LNCAP (cell line): ENCODE measurements at regions not wholly inside any gene's neighbourhood (a gene's known extent, or its start where the extent isn't known, plus 50 kb on each side); places are given as distances from the start of the nearest gene placed in this dataset.

ENCODE experiments used
- CTCF ChIP-seq: fragments of 450-650 bp; IDR thresholded peaks from 2 replicates; pipeline ENCODE4 v1.5.1; 2017; ENCODE audit warnings: mild to moderate bottlenecking

DNA sequence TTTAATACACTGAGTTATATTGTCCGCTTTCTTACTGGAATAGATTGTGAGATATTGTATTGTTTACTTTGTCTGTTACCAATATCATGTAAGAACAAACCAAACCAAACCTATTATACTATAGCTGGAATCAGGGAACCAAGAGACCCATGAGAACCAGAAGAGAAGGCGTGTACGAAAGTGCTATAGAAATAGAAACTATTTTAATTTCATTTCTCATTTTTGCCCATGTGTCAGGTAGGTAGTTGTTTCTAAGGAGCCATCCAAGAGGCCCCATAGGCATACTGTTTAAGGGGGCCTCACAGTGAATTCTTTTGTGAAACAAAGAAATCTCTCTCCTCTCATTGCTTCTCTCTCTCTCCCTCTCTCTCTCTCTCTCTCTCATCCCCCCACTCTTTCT is 363.6 kb downstream of the RNF144A start:
- no peak for TF ChIP-seq CTCF

GRCh38 chr2:7281231-7282201 is 364.3 kb downstream of the RNF144A start:
- TF ChIP-seq CTCF, result no peak

DNA sequence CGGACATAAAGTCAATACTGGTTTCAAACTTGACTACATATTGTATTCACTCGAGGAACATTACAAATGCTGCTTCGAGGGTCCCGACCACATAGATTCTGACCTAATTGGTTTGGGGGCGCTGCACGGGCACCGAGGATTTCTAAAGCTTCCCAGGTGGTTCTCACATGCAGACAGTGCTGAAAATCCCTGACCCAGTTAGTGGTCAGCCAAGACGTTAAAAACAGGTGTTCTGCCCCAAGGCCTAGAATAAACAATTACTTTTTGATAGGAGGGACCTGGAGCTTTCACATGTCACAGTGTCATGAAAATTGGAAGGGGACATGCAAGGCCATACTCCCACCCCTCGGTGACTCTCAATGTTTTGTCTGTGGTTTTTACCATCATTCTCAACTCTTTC is 368.9 kb downstream of the RNF144A start:
- no peak for TF ChIP-seq CTCF

- no peak for TF ChIP-seq CTCF
These were observed 371.3 kb downstream of the RNF144A start for GRCh38 chr2:7288484-7288883.

GRCh38 chr2:7289697-7290096 is 372.5 kb downstream of the RNF144A start:
- no peak for TF ChIP-seq CTCF

- TF ChIP-seq CTCF, result no peak
These were observed 375.0 kb downstream of the RNF144A start for GRCh38 chr2:7292154-7292691.

DNA sequence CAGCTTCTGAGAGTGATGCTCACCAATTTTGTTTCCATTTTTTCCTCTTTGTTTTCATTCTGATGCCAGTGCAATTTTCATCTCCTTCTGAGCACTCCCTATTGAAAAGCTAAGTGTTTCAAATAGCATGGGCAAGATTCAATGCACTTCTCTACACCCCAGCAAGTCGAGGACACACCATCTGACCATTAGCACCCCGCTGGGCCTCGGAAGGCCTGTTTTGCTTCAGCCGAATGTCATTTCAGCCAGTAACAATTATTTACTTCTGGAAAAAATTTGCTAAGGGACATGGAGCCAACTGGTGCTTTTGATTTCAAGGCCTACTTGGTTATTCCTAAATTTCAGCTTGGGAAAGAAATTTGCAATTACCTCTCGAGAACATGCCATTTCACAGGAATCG is 392.4 kb downstream of the RNF144A start:
- TF ChIP-seq CTCF, result no peak
